NAMALWA (cell line): ENCODE measurements at regions not wholly inside any gene's neighbourhood (a gene's known extent, or its start where the extent isn't known, plus 50 kb on each side); places are given as distances from the start of the nearest gene placed in this dataset.

Experiments
- DNase-seq: peaks from one replicate; pipeline ENCODE4 v3.0.0-alpha.2; 2015; ENCODE audit warnings: low spot score

DNA sequence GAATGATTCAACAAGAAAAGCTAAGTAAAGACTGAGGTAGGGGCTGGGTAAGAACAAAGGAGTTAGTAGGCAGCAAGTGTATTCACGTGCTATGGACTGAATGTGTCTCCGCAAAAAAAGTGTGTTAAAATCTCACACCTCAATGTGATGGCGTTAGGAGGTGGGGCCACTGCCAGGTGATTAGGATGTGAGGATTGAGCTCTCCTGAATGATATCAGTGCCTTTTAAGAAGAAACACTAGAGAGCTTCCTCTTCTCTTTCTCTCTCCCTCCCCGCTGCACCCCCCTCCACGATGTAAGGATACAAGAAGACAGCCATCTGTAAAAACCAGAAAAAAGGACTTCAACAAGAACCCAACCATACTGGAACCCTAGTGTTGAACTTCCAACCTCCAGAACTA, 396.1 kb upstream of the PLXNA2 start:
- no peak for DNase-seq

DNA sequence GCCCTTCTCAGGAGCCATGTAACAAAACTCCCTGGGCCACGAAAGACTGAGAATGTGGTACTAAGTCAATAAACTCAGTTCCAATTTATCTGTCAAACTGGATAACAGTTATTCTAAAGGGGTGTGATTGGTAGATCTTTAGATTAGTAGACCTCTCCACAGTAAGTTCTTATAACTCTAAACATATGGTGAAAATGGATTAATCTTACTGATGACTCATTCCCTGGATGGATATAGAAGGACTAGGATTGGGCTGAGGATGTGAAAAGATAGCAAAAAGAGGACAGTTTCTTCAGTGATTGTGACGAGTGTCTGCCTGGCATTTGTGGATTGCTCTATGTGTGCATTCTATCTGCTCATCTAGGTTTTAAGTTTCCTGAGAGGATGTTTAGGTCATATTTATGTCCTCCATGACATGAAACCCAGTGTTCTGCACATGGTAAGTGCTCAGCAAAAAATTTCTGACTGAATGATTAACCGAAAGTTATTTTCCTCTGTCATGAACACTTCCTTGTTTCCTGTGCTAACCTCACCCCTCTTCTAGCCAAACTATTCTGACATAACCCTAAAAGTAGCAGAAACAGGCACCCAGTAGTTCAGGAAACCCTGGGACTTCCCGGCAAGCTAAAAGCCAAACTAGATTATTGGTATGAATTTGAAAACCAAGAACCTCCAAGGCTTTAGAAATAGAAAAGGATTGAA, 397.5 kb upstream of the PLXNA2 start:
- DNase-seq = no peak

GRCh38 chr1:208643005-208643597, 398.9 kb upstream of the PLXNA2 start:
- DNase-seq = no peak

DNA sequence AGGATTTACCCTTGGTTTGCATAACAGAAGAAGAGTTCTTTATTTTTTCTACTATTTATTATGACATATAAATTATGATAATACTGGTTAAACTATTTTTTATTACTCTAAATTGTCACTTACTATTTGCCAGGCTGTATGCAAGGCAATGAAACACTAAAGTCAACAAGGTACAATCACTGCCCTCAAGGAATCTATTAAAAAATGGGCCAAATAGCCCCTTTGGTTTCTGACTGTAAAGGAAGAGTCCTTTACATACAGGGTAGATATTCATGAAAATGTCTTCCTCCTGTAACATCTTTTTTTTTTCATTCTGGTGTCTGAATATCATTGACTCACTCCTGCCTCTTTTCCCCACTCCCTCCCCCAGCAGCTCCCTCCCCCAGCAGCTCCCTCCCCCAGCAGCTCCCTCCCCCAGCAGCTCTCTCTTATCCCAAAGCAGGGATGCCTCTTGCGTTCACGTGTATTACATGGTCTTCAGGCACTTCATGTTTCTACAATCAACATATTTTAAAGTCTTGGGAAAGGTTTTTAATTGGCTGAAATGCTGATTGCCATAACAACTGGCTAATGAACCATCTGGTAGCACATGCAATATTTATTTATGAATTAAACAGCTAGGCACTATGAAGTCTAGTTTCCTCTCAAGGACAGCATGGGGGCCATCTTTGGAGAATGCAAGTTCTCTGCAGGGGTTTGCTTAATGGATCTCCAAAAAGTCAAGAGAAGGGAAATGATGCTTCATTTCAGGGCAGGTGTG, 400.4 kb upstream of the PLXNA2 start:
- DNase-seq = no peak

DNA sequence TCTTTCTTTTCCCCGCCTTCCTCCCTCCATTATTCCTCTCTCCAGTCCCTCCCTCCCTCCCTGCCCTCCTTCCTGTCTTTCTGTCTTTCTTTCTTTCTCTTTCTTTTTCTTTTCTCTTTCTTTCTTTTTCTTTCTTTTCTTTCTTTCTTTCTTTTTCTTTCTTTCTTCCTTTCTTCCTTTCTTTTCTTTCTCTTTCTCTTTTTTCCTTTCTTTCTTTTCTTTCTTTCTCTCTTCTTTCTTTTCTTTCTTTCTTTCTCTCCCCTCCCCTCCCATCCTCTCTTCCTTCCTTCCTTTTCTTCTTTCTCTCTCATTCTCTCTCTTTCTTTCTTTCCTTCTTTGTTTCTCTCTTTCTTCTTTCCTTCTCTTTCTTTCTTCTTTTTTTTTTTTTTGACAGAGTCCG, 402.2 kb upstream of the PLXNA2 start:
- no peak for DNase-seq

DNA sequence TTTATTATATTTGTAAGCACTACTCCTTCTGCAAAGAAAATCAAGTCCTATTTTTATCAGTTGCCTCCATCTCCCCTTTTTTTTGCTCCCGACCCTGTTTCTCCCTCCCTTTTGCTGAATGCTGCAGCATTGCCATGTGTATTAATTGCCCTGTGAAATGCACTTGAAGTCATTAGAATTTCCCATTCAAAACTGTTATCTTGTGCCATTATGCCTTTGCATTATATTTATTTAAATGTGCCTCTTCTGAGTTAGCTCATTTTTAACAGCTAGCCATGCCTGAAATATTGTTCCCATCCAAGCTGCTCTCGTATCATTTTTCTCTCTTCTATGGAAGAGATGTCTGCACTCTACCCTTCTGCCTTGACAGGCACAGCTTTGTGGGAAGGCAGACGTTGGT, 404.0 kb upstream of the PLXNA2 start:
- no peak for DNase-seq

- peak; percentile 65 for DNase-seq
Observed at GRCh38 chr1:208652296-208653160, 408.3 kb upstream of the PLXNA2 start.

DNA sequence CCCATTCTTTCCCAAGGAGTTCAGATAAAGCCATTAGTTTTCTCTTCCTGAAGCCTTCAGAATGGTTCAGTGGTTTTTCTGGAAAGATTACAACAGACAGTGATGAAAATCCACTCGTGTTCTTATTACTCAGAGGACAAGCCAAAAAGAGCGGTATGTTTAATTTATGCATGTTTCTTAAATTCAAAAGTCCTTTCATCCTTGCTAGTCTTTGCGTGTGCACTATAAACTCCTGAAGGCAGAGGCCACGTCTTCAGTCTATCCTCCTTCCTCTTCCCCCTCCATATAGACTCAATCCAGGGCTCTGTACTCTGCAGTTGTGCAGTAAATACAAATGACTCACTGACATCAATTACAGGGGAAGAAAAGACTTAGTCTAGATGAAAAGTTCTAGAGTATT, 409.2 kb upstream of the PLXNA2 start:
- no peak for DNase-seq

GRCh38 chr1:208654241-208654640, 410.1 kb upstream of the PLXNA2 start:
- DNase-seq = peak; percentile 36

DNA sequence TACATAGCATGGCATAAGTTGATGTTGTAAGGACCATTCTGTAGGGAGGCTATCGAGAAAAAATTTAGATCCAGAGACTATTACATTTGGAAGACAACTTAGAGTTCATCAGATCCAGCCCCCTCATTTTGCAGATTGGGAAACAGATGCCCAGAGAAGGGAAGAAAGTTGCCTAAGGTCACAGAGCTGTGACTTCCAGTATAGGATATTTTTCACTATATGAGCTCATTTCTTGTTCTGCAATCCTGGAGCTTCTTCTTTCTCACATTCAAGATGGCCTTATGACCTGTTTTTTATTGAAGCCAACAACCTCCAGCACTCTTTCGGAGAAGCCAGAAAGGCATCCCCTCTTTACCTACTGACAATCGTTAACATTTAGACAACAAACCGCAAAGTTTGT, 421.8 kb upstream of the PLXNA2 start:
- DNase-seq = no peak

DNA sequence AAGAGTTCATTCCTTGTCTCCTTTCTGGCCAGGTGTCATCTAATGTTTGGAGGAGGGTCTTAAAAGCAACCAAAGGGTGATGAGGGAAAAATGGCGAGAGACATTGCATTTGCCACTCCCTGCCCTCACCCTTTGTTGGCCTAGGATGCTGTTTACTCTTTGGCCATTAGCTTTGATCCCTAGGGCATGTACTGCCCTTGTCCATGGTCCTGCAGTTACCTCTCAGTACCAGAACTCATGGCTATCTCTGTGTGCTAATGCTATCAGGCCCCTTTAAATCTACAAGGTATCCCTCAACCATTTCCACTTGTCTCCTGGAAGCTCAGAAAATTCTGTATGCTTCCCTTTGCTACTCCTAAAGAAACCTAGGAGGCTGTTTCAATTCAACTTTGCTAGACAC, 424.8 kb upstream of the PLXNA2 start:
- DNase-seq = no peak

- no peak for DNase-seq
Observed at GRCh38 chr1:208670778-208671177, 426.6 kb upstream of the PLXNA2 start.

DNA sequence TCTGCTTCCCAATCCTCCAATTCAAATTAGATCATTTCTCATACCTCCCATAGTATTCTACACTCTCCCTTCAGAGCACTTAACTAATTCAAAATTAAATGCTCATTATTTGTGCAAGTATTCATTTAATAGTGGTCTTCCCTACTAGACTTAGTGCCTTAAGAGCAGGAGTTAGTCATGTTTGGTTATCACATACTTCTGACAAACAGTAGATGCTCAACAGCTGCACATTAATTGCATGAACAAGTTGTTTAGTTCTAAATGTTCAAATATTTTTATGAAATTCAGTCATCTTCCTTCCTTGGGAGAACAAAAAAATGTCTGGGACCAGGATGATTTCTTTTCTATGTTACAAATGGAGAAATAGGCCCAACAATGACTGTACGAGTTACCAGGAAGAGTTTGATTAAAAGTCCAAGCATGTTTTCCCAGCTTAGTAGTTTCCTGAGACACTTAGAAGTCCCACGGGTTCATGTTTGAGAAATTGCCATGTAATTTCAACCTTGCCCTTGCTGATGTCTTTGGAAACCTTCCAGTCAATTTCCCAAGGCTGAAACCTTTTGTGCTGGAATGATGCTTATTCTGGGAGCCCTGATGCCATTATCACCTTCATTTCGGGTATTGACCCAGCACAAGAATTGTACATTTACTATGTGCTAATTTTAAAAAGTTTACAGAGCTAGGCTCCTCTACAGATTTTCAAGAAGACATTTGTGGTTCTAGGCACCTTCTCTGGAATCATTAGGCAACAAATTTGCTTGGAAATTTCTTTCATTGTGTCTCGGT, 437.9 kb upstream of the PLXNA2 start:
- DNase-seq = no peak

DNA sequence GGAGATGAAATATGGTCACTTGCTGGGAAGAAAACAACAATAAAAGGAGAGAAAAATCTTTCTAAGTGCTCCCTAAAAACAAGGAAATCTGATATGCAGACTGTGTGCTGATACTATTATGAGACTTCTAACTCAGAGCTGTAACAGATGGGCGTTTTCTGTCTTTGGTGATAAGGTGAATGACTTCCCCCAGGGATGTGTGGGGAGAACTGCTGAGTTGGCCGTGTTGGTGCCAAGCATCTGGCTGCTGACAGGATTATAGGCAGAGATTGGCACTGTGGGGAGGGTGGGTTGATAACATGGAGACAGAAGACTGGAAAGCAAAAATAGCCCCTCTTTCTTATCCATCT, 438.5 kb upstream of the PLXNA2 start:
- DNase-seq = no peak

- no peak for DNase-seq
Observed at GRCh38 chr1:208683141-208683540, 439.0 kb upstream of the PLXNA2 start.

- no peak for DNase-seq
Observed at GRCh38 chr1:208684192-208684591, 440.0 kb upstream of the PLXNA2 start.

DNA sequence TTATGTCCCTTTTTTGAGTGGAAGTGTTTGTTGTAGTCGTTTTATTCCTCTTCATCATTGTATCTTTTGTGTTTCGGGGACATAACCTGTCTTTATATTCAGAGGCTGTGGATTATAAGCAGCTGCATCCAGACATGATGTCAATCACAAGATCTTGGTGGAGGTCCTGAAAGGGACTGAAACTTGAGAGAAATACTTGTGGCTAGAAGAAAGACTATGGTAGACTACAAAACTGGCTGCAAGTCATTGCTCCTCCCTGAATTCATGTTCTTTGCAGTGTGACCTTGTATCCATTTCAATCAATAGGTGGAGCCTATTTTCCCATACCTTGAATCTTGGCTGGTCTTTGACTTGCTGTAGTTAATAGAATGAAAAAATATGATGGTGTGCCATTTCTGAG, 442.4 kb upstream of the PLXNA2 start:
- no peak for DNase-seq

DNA sequence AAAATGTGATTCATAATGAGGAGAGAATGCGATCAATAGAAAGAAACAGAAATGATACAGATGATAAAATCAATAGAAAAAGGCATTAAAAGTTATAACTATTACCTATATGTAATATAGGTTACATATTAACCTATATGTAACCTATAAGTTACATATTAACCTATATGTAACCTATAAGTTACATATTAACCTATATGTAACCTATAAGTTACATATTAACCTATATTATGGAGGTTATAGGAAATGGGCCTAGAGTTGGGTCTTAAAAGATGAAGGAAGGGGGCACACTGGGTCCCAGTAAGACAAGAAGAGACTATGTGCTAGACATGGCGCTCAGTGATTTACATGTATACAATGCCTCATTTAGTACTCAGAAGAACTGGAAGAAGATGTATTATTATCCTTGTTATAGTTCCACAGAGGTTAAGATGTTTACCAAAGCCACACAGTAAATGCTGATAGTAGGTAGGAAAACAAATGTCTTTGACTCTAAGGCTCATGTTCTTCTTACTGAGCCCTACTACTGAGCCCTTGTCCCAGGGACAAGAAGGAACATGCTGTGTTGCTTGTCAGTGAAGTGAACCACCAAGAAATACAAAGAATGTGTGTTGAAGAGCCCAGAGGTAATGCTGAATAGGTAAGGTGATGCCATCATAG, 444.6 kb upstream of the PLXNA2 start:
- DNase-seq = no peak

GRCh38 chr1:208691012-208691411, 446.8 kb upstream of the PLXNA2 start:
- DNase-seq = no peak

- DNase-seq = no peak
Observed at GRCh38 chr1:208709981-208710380, 465.8 kb upstream of the PLXNA2 start.

GRCh38 chr1:208714323-208714722, 470.1 kb upstream of the PLXNA2 start:
- no peak for DNase-seq
